ENCODE measurements at regions not wholly inside any gene's neighbourhood (a gene's known extent, or its start where the extent isn't known, plus 50 kb on each side); places are given as distances from the start of the nearest gene placed in this dataset.

DNA sequence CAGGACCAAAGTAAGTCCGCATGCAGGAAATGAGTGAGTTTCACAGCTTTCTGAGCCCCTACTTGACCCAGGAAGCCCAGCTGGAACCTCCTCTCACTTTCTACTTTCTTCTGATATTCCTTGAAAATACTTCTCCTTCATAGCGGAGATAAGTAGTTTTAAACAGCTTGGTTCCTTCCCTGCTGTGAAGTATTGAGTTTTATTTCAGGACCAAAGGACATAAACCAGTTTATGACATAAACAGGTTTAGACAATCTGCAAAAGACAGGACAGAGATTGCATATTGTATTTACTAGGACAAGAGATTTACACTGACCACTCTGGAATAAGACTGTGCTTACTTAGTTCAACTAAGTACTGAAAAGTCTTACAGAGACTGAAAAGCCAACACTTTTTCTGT lies 54.8 kb downstream of the PAGE2 start:
- Histone ChIP-seq H3K36me3 (ENCODE audit: control insufficient read depth, insufficient read depth, low read length) (no peaks in the 10 kb centered on the region), H2BK5ac (ENCODE audit: low read depth, low read length, poor library complexity, severe bottlenecking) (no peak overlapping the region), H3K9me3 (ENCODE audit: control insufficient read depth, insufficient read depth, low read length) (no peaks in the 10 kb centered on the region), H4K5ac (ENCODE audit: low read depth, low read length) (no peak overlapping the region), H3K27ac (ENCODE audit: insufficient read depth, low read length) (no peak overlapping the region), H3K56ac (ENCODE audit: extremely low read depth, insufficient read depth, low read length) (no peak overlapping the region), H3K27me3 (ENCODE audit: control insufficient read depth, insufficient read depth, low read length) (no peaks in the 10 kb centered on the region), H3K23ac (ENCODE audit: low read depth, low read length) (no peak overlapping the region), H3K4me3 (ENCODE audit: insufficient read depth, low read depth, low read length) (no peak overlapping the region), H2AFZ (replicated peaks; ENCODE audit: low read length, poor library complexity) (no peak overlapping the region), H2AK9ac (replicated peaks; ENCODE audit: low read depth, low read length, poor library complexity) (no peak overlapping the region), H4K8ac (ENCODE audit: low read depth in 2 of 2, low read length in 2 of 2) (no peak overlapping the region), H4K91ac (ENCODE audit: insufficient read depth, low read depth, low read length) (no peak overlapping the region), H3K14ac (replicated peaks; ENCODE audit: low read depth, low read length) (no peak overlapping the region), H4K20me1 (ENCODE audit: insufficient read depth, low read length) (no peaks in the 10 kb centered on the region), H3K79me1 (ENCODE audit: low read depth in 1 of 2, low read length in 2 of 2) (no peaks in the 10 kb centered on the region), H3K18ac (ENCODE audit: low read depth, low read length) (no peak overlapping the region), H3K4me1 (ENCODE audit: control insufficient read depth, insufficient read depth, low read length) (no peaks in the 10 kb centered on the region), H3K9ac (ENCODE audit: low read depth, low read length) (no peak overlapping the region), H2BK120ac (ENCODE audit: low read depth, low read length) (no peak overlapping the region), H2AK5ac (ENCODE audit: low read depth, low read length) (no peak overlapping the region), H3K9me1 (ENCODE audit: insufficient read depth, low read length) (no peaks in the 10 kb centered on the region), H2BK20ac (ENCODE audit: low read depth, low read length) (no peak overlapping the region), H3K4me2 (ENCODE audit: low read depth, low read length) (peak overlapping the region; percentile 15; the same call in 1 of the 2 replicates), H2BK15ac (ENCODE audit: low read depth, low read length) (no peak overlapping the region), H3K4ac (ENCODE audit: low read depth, low read length) (no peak overlapping the region)
- in situ Hi-C loops (cut with MboI; ENCODE audit: low sequenced_read_pairs) (no loop called here), dilution Hi-C loops (cut with HindIII; ENCODE audit: low sequenced_read_pairs, unreplicated experiment) (no loop called here), intact Hi-C loops (cut with micrococcal nuclease) (no loop called here)
- BruUV-seq (replicated peaks) = no TSS peak
- no peak for ATAC-seq (ENCODE audit: low read depth)
- POLR2A ChIA-PET (ENCODE audit: unreplicated experiment) = no interaction called here
- CTCF ChIA-PET = no interaction called here
- no CpG with 5 or more reads among the region's 2 CpGs for WGBS, 2 experiments (ENCODE audit: extremely low coverage in 2 of 2, insufficient read length in 1 of 2)
- no peak for DNase-seq
- TF ChIP-seq FOS (IDR thresholded peaks at IDR 0.05; ENCODE audit: low read depth, low read length) = no peak
- no peak for TF ChIP-seq POLR2A (IDR thresholded peaks at IDR 0.05; ENCODE audit: low read depth, low read length)
- TF ChIP-seq NFE2L2 (IDR thresholded peaks at IDR 0.05; ENCODE audit: low read depth, low read length) = no peak
- no peak for TF ChIP-seq CEBPB (IDR thresholded peaks at IDR 0.05; ENCODE audit: low read depth, low read length)
- TF ChIP-seq, protein P1, sequence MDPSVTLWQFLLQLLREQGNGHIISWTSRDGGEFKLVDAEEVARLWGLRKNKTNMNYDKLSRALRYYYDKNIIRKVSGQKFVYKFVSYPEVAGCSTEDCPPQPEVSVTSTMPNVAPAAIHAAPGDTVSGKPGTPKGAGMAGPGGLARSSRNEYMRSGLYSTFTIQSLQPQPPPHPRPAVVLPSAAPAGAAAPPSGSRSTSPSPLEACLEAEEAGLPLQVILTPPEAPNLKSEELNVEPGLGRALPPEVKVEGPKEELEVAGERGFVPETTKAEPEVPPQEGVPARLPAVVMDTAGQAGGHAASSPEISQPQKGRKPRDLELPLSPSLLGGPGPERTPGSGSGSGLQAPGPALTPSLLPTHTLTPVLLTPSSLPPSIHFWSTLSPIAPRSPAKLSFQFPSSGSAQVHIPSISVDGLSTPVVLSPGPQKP (IDR thresholded peaks at IDR 0.05; ENCODE audit: borderline replicate concordance, low read depth, low read length) = no peak
- TF ChIP-seq MAZ (IDR thresholded peaks at IDR 0.05; ENCODE audit: borderline replicate concordance, low read depth, low read length) = no peak
- no peak for TF ChIP-seq BHLHE40 (IDR thresholded peaks at IDR 0.05; ENCODE audit: low read depth, low read length)
- no peak for TF ChIP-seq RFX5 (IDR thresholded peaks at IDR 0.05; ENCODE audit: low read depth, low read length)
- TF ChIP-seq MAFK (IDR thresholded peaks at IDR 0.05; ENCODE audit: low read depth, low read length) = no peak
- no peak for TF ChIP-seq MXI1 (IDR thresholded peaks at IDR 0.05; ENCODE audit: borderline replicate concordance, low read depth, low read length)
- TF ChIP-seq RCOR1 (IDR thresholded peaks at IDR 0.05; ENCODE audit: insufficient replicate concordance, low read length) = no peak
- TF ChIP-seq, protein P2, sequence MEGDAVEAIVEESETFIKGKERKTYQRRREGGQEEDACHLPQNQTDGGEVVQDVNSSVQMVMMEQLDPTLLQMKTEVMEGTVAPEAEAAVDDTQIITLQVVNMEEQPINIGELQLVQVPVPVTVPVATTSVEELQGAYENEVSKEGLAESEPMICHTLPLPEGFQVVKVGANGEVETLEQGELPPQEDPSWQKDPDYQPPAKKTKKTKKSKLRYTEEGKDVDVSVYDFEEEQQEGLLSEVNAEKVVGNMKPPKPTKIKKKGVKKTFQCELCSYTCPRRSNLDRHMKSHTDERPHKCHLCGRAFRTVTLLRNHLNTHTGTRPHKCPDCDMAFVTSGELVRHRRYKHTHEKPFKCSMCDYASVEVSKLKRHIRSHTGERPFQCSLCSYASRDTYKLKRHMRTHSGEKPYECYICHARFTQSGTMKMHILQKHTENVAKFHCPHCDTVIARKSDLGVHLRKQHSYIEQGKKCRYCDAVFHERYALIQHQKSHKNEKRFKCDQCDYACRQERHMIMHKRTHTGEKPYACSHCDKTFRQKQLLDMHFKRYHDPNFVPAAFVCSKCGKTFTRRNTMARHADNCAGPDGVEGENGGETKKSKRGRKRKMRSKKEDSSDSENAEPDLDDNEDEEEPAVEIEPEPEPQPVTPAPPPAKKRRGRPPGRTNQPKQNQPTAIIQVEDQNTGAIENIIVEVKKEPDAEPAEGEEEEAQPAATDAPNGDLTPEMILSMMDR (conservative IDR thresholded peaks at IDR 0.05; ENCODE audit: low read depth, low read length) = no peak
- TF ChIP-seq SMC3 (IDR thresholded peaks at IDR 0.05; ENCODE audit: low read depth, low read length) = no peak
- TF ChIP-seq CHD1 (IDR thresholded peaks at IDR 0.05; ENCODE audit: low read depth, low read length) = no peak
- TF ChIP-seq RAD21 (IDR thresholded peaks at IDR 0.05; ENCODE audit: low read length) = no peak
- TF ChIP-seq, protein P3, sequence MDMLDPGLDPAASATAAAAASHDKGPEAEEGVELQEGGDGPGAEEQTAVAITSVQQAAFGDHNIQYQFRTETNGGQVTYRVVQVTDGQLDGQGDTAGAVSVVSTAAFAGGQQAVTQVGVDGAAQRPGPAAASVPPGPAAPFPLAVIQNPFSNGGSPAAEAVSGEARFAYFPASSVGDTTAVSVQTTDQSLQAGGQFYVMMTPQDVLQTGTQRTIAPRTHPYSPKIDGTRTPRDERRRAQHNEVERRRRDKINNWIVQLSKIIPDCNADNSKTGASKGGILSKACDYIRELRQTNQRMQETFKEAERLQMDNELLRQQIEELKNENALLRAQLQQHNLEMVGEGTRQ (IDR thresholded peaks at IDR 0.05; ENCODE audit: low read depth, low read length) = no peak

Data from IMR-90 (cell line).